ENCODE measurements at regions not wholly inside any gene's neighbourhood (a gene's known extent, or its start where the extent isn't known, plus 50 kb on each side); places are given as distances from the start of the nearest gene placed in this dataset.

DNA sequence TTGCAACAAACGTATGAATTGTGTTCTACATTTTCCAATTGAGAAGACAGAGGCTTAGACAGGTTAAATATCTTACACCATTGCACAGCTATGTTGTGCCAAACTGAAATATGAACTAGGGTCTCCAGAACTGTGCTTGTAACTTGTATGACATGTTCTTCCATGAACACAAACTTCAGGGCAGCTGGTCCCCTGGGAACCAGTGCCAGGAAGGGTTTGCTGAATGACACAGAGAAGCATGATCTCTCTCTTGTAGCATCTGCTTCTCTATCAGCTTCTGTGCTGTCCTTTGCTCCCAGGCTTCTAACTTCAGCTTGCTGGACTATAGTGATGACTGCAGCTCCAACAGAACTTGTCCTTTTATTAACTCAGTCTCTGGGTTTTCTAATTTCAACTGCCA, 385.5 kb downstream of the SIPA1L2 start:
- TF ChIP-seq CTCF (IDR thresholded peaks at IDR 0.05) (no peak), REST (IDR thresholded peaks at IDR 0.05; ENCODE audit: insufficient read depth in 1 of 2, low read depth in 2 of 2, low read length in 1 of 2) (no peak)
